ENCODE measurements at regions not wholly inside any gene's neighbourhood (a gene's known extent, or its start where the extent isn't known, plus 50 kb on each side); places are given as distances from the start of the nearest gene placed in this dataset.
"Not testable (repeated sequence)": the region's sequence is repeated elsewhere in the genome, so short reads cannot be mapped to it uniquely, and the experiment has no call there.

- H2BK20ac ChIP-seq (ENCODE audit: low read length); H2BK120ac ChIP-seq (replicated peaks; ENCODE audit: low read depth, low read length); CTCF ChIA-PET (ENCODE audit: partially characterized antibody); H2AK5ac ChIP-seq (ENCODE audit: low read depth, low read length); H2BK5ac ChIP-seq (ENCODE audit: low read depth, low read length); H3K27me3 ChIP-seq (replicated peaks in 1 of 4; ENCODE audit: control insufficient read depth in 3 of 4, extremely low read depth in 1 of 4, insufficient read depth in 3 of 4, low read length in 3 of 4); H3K56ac ChIP-seq (replicated peaks; ENCODE audit: insufficient read length, low read depth, low read length); H2AFZ ChIP-seq (ENCODE audit: low read length); H3K4me1 ChIP-seq (replicated peaks in 1 of 4; ENCODE audit: control insufficient read depth in 3 of 4, insufficient read depth in 4 of 4, low read length in 3 of 4); H2BK15ac ChIP-seq (ENCODE audit: low read length); H3K18ac ChIP-seq (ENCODE audit: extremely low read depth, low read length); H3K14ac ChIP-seq (ENCODE audit: insufficient read length); H3K79me1 ChIP-seq (ENCODE audit: low read depth, low read length); H3K27ac ChIP-seq (ENCODE audit: low read depth, low read length); H3K4ac ChIP-seq (replicated peaks; ENCODE audit: insufficient read length, low read depth, low read length); DNase-seq (ENCODE audit: low read depth in 1 of 2, low spot score in 2 of 2); H3K23ac ChIP-seq (ENCODE audit: insufficient read length); FAIRE-seq; POLR2A ChIA-PET (ENCODE audit: partially characterized antibody); H4K91ac ChIP-seq (replicated peaks; ENCODE audit: insufficient read length, low read length); H3K23me2 ChIP-seq (ENCODE audit: low read depth, low read length); H3K79me2 ChIP-seq (ENCODE audit: control insufficient read depth in 1 of 2, insufficient read depth in 2 of 2, low read length in 2 of 2); H3K9me3 ChIP-seq (ENCODE audit: insufficient read depth in 2 of 2, low read depth in 1 of 2, low read length in 1 of 2); H4K20me1 ChIP-seq (replicated peaks in 1 of 2; ENCODE audit: control insufficient read depth in 1 of 2, insufficient read depth in 2 of 2, low read length in 2 of 2); H3K9ac ChIP-seq (replicated peaks in 1 of 4; ENCODE audit: extremely low read depth in 1 of 4, low read depth in 3 of 4, low read length in 3 of 4); H3K36me3 ChIP-seq (ENCODE audit: control insufficient read depth in 2 of 4, insufficient read depth in 4 of 4, low read length in 3 of 4); H3K4me2 ChIP-seq (ENCODE audit: insufficient read depth in 1 of 2, low read depth in 2 of 2, low read length in 2 of 2); H2BK12ac ChIP-seq (ENCODE audit: low read depth, low read length); H3K4me3 ChIP-seq (ENCODE audit: extremely low read depth in 1 of 4, insufficient read depth in 2 of 4, low read depth in 3 of 4, low read length in 4 of 4); H4K8ac ChIP-seq (ENCODE audit: extremely low read depth, insufficient read depth, low read length); H4K5ac ChIP-seq (ENCODE audit: insufficient read length, low read depth, low read length): not testable (repeated sequence)
- WGBS, 2 experiments (ENCODE audit: extremely low coverage in 1 of 2, insufficient coverage in 1 of 2, insufficient read length in 1 of 2, insufficient replicate concordance in 2 of 2, low coverage in 1 of 2, low lambda C conversion rate in 2 of 2, missing lambda C conversion rate in 1 of 2) = no CpG with 5 or more reads among the region's 8 CpGs
Observed at GRCh38 chr21:7817013-7817412, 2704.4 kb upstream of the TPTE start.

DNA sequence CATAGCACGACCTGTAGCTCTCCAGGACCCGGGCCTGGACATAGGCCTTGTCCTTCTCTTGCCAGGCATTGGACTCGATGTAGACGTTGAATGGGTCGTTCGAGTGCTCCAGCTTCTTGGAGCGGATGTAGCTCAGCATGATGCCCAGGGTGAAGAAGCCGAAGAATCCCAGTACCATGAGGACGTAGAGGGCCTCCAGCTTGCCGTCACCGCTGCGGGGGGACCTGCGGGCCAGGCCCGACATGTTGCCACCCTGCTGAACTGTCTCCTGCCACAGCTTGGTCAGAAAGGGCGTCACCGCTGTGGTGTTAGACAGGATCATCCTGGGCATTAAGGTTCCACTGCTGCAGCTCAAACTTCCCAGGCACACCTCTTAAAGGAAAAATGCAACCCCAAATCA is 2702.1 kb upstream of the TPTE start:
- H3K79me2 ChIP-seq (ENCODE audit: control insufficient read depth in 1 of 2, insufficient read depth in 2 of 2, low read length in 2 of 2); H2AK5ac ChIP-seq (ENCODE audit: low read depth, low read length); DNase-seq (ENCODE audit: low read depth in 1 of 2, low spot score in 2 of 2); POLR2A ChIA-PET (ENCODE audit: partially characterized antibody); H4K91ac ChIP-seq (replicated peaks; ENCODE audit: insufficient read length, low read length); H2BK15ac ChIP-seq (ENCODE audit: low read length); H2BK120ac ChIP-seq (replicated peaks; ENCODE audit: low read depth, low read length); H3K9ac ChIP-seq (replicated peaks in 1 of 4; ENCODE audit: extremely low read depth in 1 of 4, low read depth in 3 of 4, low read length in 3 of 4); H3K56ac ChIP-seq (replicated peaks; ENCODE audit: insufficient read length, low read depth, low read length); H3K9me3 ChIP-seq (ENCODE audit: insufficient read depth in 2 of 2, low read depth in 1 of 2, low read length in 1 of 2); H3K4ac ChIP-seq (replicated peaks; ENCODE audit: insufficient read length, low read depth, low read length); FAIRE-seq; H3K23me2 ChIP-seq (ENCODE audit: low read depth, low read length); H3K36me3 ChIP-seq (ENCODE audit: control insufficient read depth in 2 of 4, insufficient read depth in 4 of 4, low read length in 3 of 4); H2BK12ac ChIP-seq (ENCODE audit: low read depth, low read length); H4K5ac ChIP-seq (ENCODE audit: insufficient read length, low read depth, low read length); H3K14ac ChIP-seq (ENCODE audit: insufficient read length); H3K4me2 ChIP-seq (ENCODE audit: insufficient read depth in 1 of 2, low read depth in 2 of 2, low read length in 2 of 2); H2BK20ac ChIP-seq (ENCODE audit: low read length); H4K20me1 ChIP-seq (replicated peaks in 1 of 2; ENCODE audit: control insufficient read depth in 1 of 2, insufficient read depth in 2 of 2, low read length in 2 of 2); CTCF ChIA-PET (ENCODE audit: partially characterized antibody); H3K18ac ChIP-seq (ENCODE audit: extremely low read depth, low read length); H4K8ac ChIP-seq (ENCODE audit: extremely low read depth, insufficient read depth, low read length); H3K27me3 ChIP-seq (replicated peaks in 1 of 4; ENCODE audit: control insufficient read depth in 3 of 4, extremely low read depth in 1 of 4, insufficient read depth in 3 of 4, low read length in 3 of 4); H3K4me3 ChIP-seq (ENCODE audit: extremely low read depth in 1 of 4, insufficient read depth in 2 of 4, low read depth in 3 of 4, low read length in 4 of 4); H3K23ac ChIP-seq (ENCODE audit: insufficient read length); H2AFZ ChIP-seq (ENCODE audit: low read length); H3K79me1 ChIP-seq (ENCODE audit: low read depth, low read length); H3K4me1 ChIP-seq (replicated peaks in 1 of 4; ENCODE audit: control insufficient read depth in 3 of 4, insufficient read depth in 4 of 4, low read length in 3 of 4); H2BK5ac ChIP-seq (ENCODE audit: low read depth, low read length); H3K27ac ChIP-seq (ENCODE audit: low read depth, low read length): not testable (repeated sequence)
- WGBS, 2 experiments (ENCODE audit: extremely low coverage in 1 of 2, insufficient coverage in 1 of 2, insufficient read length in 1 of 2, insufficient replicate concordance in 2 of 2, low coverage in 1 of 2, low lambda C conversion rate in 2 of 2, missing lambda C conversion rate in 1 of 2) = no CpG with 5 or more reads among the region's 16 CpGs
